Activated CD8-positive, alpha-beta T cell treated with anti-CD3 and anti-CD28 coated beads for 36 hours (primary cell): ENCODE measurements at regions not wholly inside any gene's neighbourhood (a gene's known extent, or its start where the extent isn't known, plus 50 kb on each side); places are given as distances from the start of the nearest gene placed in this dataset.

Source experiments
- ATAC-seq: fragments of 200-7000 bp; cut with Tn5 transposase; one replicate; pipeline ENCODE4 v1.10.0; 2021; ENCODE audit warnings: mild to moderate bottlenecking, moderate library complexity
- CTCF ChIA-PET: fragments of 350-600 bp; sonication (Branson Sonifier 250); formaldehyde crosslinking; loops from one replicate; lab custom pipeline; 2021; ENCODE audit warnings: antibody characterized with exemption; lab: Charles Lee
- POLR2A ChIA-PET: fragments of 350-600 bp; sonication (Branson Sonifier 250); formaldehyde crosslinking; loops from one replicate; lab custom pipeline; 2021; ENCODE audit warnings: antibody characterized with exemption; lab: Charles Lee
- DNase-seq: peaks from one replicate; pipeline ENCODE4 v3.0.0-alpha.2; 2020
- H3K27ac Mint-ChIP-seq: one replicate; pipeline ENCODE4 v1.8.0; 2021; ENCODE audit warnings: mild to moderate bottlenecking, mixed read lengths
- H3K27me3 Mint-ChIP-seq: one replicate; pipeline ENCODE4 v1.8.0; 2021; ENCODE audit warnings: mixed read lengths
- H3K36me3 Mint-ChIP-seq: one replicate; pipeline ENCODE4 v1.8.0; 2021; ENCODE audit warnings: low read depth, mixed read lengths
- H3K4me1 Mint-ChIP-seq: one replicate; pipeline ENCODE4 v1.8.0; 2021; ENCODE audit warnings: low read depth, mixed read lengths
- H3K4me3 Mint-ChIP-seq: one replicate; pipeline ENCODE4 v1.8.0; 2021; ENCODE audit warnings: mild to moderate bottlenecking, moderate library complexity, mixed read lengths
- H3K9me3 Mint-ChIP-seq: one replicate; pipeline ENCODE4 v1.8.0; 2021; ENCODE audit warnings: mixed read lengths
- intact Hi-C: fragments of 100-400 bp; cut with micrococcal nuclease; formaldehyde crosslinking; loops from one replicate; pipeline ENCODE4 v1.10.0; 2022
- TF ChIP-seq, protein P1 (sequence below): fragments of 200-600 bp; IDR thresholded peaks from one replicate; pipeline ENCODE4 v1.8.0; 2022; ENCODE audit warnings: antibody characterized with exemption, mild to moderate bottlenecking

DNA sequence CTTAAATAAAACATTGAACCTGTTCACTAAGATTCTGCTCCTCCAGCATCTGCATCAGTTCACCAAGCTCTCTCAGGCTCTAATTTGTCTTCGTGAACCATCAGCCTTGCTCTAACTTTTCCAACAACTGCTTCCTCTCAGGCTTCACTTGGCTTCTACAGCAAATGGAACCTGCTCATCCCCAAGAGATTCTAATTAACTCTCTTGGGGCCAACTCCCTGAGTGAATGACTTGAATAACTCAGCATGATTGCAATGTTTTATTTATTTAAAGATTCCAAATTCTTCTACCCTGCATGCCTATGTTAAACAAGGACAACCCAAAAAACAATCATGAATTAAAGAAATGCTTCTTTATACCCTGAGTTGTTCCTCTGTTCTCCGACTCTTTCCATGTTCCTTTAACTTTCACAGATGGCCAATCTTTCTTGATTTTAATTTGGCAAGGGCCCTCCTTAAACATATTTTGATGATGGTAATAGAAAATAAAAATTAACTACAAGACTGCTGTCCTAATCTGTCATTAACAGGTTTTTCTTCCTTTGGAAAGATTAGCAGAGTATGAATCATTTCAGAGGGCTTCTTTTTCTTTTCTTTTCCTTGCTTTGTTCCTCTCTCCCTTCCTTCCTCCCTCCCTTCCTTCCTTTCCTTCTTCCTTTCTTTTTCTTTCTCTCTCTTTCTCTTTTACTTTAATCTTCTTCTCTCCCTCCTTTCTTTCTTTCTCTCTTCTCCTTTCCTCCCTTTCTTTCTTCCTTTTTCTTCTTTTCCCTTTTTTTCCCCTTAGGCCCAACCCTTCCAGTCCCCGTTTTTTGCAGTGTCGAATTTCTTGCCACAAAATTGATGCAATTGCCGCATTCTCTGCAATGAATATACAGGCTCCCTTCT, 195.0 kb upstream of the RHOBTB1 start:
- DNase-seq (no peak), ATAC-seq (no peak)
- intact Hi-C loops: no loop called here
- POLR2A ChIA-PET: no interaction called here
- Mint-ChIP-seq H3K27me3 (no peaks in the 10 kb centered on the region), H3K36me3 (no peaks in the 10 kb centered on the region), H3K9me3 (no peaks in the 10 kb centered on the region), H3K27ac (no peak overlapping the region), H3K4me1 (no peaks in the 10 kb centered on the region), H3K4me3 (no peak overlapping the region)
- TF ChIP-seq, protein P1, sequence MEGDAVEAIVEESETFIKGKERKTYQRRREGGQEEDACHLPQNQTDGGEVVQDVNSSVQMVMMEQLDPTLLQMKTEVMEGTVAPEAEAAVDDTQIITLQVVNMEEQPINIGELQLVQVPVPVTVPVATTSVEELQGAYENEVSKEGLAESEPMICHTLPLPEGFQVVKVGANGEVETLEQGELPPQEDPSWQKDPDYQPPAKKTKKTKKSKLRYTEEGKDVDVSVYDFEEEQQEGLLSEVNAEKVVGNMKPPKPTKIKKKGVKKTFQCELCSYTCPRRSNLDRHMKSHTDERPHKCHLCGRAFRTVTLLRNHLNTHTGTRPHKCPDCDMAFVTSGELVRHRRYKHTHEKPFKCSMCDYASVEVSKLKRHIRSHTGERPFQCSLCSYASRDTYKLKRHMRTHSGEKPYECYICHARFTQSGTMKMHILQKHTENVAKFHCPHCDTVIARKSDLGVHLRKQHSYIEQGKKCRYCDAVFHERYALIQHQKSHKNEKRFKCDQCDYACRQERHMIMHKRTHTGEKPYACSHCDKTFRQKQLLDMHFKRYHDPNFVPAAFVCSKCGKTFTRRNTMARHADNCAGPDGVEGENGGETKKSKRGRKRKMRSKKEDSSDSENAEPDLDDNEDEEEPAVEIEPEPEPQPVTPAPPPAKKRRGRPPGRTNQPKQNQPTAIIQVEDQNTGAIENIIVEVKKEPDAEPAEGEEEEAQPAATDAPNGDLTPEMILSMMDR: no peak
- CTCF ChIA-PET: interaction anchor here (2.1 kb wide), 1 partner anchor 11 kb away, joined by 8 read pairs; no protein-coding TSS in a partner anchor

GRCh38 chr10:61136139-61136538, 192.2 kb upstream of the RHOBTB1 start:
- H3K27ac Mint-ChIP-seq: no peak overlapping the region
- H3K9me3 Mint-ChIP-seq: no peaks in the 10 kb centered on the region
- H3K36me3 Mint-ChIP-seq: no peaks in the 10 kb centered on the region
- H3K4me3 Mint-ChIP-seq: no peak overlapping the region
- intact Hi-C loops: no loop called here
- no peaks in the 10 kb centered on the region for H3K4me1 Mint-ChIP-seq
- H3K27me3 Mint-ChIP-seq: no peaks in the 10 kb centered on the region
- TF ChIP-seq, protein P1: no peak
- ChIA-PET CTCF (no interaction called here), POLR2A (no interaction called here)
- no peak for ATAC-seq
- no peak for DNase-seq

- intact Hi-C loops: no loop called here
- H3K4me1 Mint-ChIP-seq: no peaks in the 10 kb centered on the region
- no peak for ATAC-seq
These were observed 191.3 kb upstream of the RHOBTB1 start for GRCh38 chr10:61135276-61135721.

GRCh38 chr10:61130366-61130765, 186.4 kb upstream of the RHOBTB1 start:
- Mint-ChIP-seq H3K4me3 (no peak overlapping the region), H3K36me3 (no peaks in the 10 kb centered on the region), H3K27me3 (peaks cover 1% of the 10 kb centered on the region), H3K9me3 (peaks cover 2% of the 10 kb centered on the region), H3K4me1 (no peaks in the 10 kb centered on the region), H3K27ac (no peak overlapping the region)
- TF ChIP-seq, protein P1: no peak
- ChIA-PET CTCF (interaction anchor here (0.6 to 2.4 kb wide), 2 partner anchors 10 to 13 kb away, joined by 3 to 10 read pairs; no protein-coding TSS in a partner anchor), POLR2A (no interaction called here)
- ATAC-seq (no peak), DNase-seq (no peak)
- intact Hi-C loops: no loop called here

More at GRCh38 chr10:61135276-61135721, 191.3 kb upstream of the RHOBTB1 start:
- no peak overlapping the region for H3K4me3 Mint-ChIP-seq
- no peaks in the 10 kb centered on the region for H3K27me3 Mint-ChIP-seq
- H3K9me3 Mint-ChIP-seq: no peaks in the 10 kb centered on the region
- H3K27ac Mint-ChIP-seq: no peak overlapping the region
- ChIA-PET POLR2A (no interaction called here), CTCF (no interaction called here)
- DNase-seq: peak; percentile 7
- TF ChIP-seq, protein P1: no peak
- H3K36me3 Mint-ChIP-seq: no peaks in the 10 kb centered on the region

GRCh38 chr10:61128196-61128595, 184.2 kb upstream of the RHOBTB1 start:
- H3K4me1 Mint-ChIP-seq: no peaks in the 10 kb centered on the region
- ChIA-PET POLR2A (no interaction called here), CTCF (interaction anchor here (1.9 kb wide), 1 partner anchor 12 kb away, joined by 8 read pairs; no protein-coding TSS in a partner anchor)
- peaks cover 1% of the 10 kb centered on the region for H3K27me3 Mint-ChIP-seq
- DNase-seq (no peak), ATAC-seq (no peak)
- TF ChIP-seq, protein P1: no peak
- no peaks in the 10 kb centered on the region for H3K36me3 Mint-ChIP-seq
- intact Hi-C loops: no loop called here
- H3K9me3 Mint-ChIP-seq: peaks cover 2% of the 10 kb centered on the region
- H3K4me3 Mint-ChIP-seq: no peak overlapping the region
- no peak overlapping the region for H3K27ac Mint-ChIP-seq
